GM19463 (cell line): ENCODE measurements at regions not wholly inside any gene's neighbourhood (a gene's known extent, or its start where the extent isn't known, plus 50 kb on each side); places are given as distances from the start of the nearest gene placed in this dataset.
"Not testable (repeated sequence)": the region's sequence is repeated elsewhere in the genome, so short reads cannot be mapped to it uniquely, and the experiment has no call there.

Source experiments
- ATAC-seq: cut with Tn5 transposase; IDR thresholded peaks from one replicate; pipeline ENCODE4 v1.9.1; 2021; ENCODE audit warnings: mild to moderate bottlenecking, moderate library complexity; ENCODE audit not compliant: unreplicated experiment

GRCh38 chr16:87160701-87161337 lies 156.4 kb downstream of the C16orf95 start:
- no peak for ATAC-seq

GRCh38 chr16:87161410-87161809 lies 155.8 kb downstream of the C16orf95 start:
- not testable (repeated sequence) for ATAC-seq

- no peak for ATAC-seq
Measured at GRCh38 chr16:87161822-87162676, 155.1 kb downstream of the C16orf95 start.

GRCh38 chr16:87162799-87163198 lies 154.4 kb downstream of the C16orf95 start:
- not testable (repeated sequence) for ATAC-seq

DNA sequence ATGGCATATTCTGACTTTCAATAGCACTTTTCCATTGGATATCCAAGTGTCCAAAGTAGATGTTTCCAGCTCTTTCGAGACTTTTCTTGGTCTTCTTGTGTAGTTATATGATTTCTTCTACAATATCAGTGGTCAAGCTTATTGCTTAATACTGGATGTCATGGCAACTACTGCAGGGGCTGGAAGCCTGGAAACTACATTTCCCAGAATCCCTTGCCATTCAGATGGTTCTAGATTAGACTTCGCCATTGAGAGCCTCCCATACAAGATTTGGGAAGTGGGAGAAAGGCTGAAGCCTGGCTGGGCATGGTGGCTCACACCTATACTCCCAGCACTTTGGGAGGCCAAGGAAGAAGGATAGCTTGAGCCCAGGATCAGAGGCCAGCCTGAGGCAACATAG lies 153.6 kb downstream of the C16orf95 start:
- no peak for ATAC-seq

GRCh38 chr16:87165151-87165550 lies 152.0 kb downstream of the C16orf95 start:
- no peak for ATAC-seq

DNA sequence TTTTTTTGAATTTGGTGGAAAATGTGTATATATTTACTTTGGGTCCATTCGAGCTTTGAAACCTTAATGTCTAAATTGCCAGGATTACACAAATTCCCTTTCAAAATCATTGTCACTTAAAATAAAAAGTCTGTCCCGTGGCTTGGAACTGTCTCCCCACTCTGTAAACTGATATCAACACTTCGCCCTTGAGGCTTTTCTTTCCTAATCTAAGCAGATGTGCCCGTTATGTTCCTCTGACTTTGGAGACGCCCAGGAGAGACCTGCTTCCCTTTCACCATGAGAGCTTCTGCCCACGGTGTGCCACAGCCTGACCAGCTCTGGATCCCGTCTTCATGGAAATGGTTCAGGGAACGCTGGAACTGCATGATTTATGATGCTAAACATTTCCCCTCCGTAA lies 151.3 kb downstream of the C16orf95 start:
- no peak for ATAC-seq

DNA sequence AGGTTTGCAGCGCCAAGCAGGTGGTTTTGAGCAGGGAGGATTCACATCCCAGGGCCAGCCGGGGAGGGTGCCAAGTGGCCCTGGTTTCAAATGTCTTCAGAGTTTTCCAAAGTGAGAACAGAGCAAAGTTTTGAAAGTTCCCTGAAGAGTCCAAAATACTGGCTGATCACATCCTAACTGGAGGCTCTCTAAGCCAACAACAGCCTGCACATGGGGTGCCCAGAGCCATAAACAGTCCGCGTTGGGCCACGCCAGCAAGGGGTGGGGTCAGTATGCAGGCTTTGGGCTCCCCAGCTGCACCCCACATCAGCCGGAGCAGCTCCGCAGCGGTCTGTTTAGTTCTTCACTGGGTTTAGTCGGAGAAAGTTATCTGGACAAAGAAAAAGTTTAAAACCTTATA lies 150.9 kb downstream of the C16orf95 start:
- ATAC-seq: no peak

DNA sequence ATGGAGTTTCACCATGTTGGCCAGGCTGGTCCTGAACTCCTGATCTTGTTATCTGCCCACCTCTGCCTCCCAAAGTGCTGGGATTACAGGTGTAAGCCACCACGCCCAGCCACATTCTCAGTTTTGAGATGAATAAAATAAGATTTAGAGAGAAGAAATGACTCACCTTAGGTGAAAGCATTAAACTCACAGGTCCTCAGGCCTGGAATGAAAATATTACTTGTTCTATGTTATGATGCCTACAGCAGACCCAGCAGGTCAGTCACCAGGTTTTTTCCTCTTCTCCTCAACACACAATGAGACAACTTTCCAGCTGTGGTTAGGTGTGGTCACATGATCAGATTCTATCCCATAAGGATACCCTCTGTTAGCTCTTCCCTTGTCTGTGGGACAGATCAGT lies 150.3 kb downstream of the C16orf95 start:
- no peak for ATAC-seq

DNA sequence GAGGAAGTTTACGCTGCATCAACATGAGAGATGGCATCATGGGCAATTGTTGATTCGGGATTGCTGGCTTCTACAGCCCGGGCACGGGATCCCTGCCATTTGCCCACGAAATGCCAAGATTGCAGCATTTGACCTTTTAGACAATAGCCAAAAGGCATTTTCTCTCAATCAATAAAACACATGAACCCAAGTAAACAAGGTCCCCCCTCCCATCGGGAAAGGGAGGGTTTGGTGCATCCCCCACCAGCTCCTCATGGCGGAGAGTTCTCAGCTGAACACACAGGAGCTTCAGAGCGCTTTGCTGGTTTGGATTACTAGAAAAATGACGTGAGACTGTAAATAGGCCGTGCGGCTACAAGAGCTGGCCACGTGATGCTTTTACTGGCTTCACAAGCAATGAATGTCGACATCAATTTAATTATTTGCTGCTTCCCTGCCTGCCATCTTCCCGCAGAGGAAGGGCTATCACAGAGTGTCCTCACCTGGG lies 147.6 kb downstream of the C16orf95 start:
- no peak for ATAC-seq

DNA sequence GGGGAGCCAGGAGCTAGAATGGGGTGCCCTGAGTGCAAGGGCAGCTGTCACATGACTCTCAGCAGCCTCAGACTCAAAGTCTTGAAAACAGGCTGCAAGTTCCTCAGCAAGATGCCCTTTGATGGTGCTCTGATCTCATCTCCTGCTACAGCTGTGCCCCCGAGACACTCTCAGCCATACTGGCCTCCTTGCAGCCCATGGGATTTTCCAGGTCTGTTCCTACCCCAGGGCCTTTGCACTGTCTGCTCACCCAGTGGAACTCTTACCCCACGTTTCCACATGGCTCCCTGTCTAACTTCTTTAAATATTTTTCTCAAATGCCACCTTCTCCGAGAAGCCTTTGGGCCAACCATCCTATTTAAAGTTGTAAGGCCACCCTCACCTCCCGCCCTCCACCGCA lies 146.9 kb downstream of the C16orf95 start:
- ATAC-seq: no peak

GRCh38 chr16:87171723-87172122 lies 145.5 kb downstream of the C16orf95 start:
- ATAC-seq: no peak

DNA sequence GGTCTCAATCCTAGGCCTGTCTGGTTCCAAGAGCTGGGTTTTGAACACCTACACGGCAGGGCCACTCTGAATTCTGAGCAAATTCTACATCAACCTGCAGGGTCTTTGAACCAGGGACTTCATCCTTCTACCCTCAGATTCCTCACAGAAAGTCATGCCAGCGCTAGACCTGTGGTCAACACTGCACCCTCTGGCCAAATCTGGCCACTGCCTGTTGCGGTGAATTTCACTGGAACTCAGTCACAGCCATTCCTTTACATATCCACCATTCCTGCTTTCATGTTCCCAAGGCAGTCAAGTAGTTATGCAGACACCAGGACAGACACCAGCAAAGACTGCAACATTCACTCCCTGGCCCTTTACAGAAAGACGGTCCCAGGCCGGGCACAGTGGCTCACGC lies 144.6 kb downstream of the C16orf95 start:
- ATAC-seq: no peak

GRCh38 chr16:87173294-87173893 lies 143.8 kb downstream of the C16orf95 start:
- no peak for ATAC-seq

DNA sequence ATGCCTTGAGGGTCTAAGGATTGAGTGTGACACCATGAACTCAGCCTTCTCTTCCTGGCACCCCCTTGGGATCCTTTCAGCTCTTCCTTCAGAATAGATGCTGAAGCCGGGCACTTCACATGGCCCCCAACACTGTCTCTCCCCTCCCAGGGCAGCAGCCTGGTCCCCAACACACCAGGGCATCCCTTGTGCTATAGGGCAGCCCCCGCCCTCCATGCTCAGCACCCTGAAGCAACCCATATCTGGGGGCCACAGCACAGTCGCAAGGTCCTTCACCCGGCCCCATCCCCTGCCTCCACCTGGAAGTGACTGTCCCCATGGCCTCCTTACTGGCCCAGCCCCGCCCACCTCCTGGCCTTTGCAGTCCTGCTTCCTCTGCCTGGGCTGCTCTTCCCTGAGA lies 143.1 kb downstream of the C16orf95 start:
- ATAC-seq: no peak

GRCh38 chr16:87176735-87177134 lies 140.5 kb downstream of the C16orf95 start:
- no peak for ATAC-seq

DNA sequence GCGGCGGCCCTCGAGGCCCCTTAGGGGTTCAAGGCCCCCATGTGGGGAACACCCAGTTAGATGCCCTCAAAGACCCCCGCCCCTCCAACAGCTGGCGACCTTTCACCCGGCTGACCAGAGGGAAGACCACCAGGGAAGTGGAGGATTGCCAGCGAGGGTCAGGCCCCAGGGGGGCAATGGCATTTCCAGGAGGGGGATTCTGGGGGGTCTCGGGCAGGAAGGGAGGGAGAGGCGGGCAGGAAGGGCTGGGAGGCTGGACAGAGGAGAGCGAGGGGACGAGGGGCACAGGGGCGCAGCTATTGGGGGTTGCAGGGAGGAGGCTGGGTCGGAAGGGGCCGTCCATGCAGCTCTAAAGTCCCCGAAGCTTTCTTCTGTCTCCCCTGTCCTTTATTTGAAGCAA lies 139.5 kb downstream of the C16orf95 start:
- ATAC-seq: no peak

DNA sequence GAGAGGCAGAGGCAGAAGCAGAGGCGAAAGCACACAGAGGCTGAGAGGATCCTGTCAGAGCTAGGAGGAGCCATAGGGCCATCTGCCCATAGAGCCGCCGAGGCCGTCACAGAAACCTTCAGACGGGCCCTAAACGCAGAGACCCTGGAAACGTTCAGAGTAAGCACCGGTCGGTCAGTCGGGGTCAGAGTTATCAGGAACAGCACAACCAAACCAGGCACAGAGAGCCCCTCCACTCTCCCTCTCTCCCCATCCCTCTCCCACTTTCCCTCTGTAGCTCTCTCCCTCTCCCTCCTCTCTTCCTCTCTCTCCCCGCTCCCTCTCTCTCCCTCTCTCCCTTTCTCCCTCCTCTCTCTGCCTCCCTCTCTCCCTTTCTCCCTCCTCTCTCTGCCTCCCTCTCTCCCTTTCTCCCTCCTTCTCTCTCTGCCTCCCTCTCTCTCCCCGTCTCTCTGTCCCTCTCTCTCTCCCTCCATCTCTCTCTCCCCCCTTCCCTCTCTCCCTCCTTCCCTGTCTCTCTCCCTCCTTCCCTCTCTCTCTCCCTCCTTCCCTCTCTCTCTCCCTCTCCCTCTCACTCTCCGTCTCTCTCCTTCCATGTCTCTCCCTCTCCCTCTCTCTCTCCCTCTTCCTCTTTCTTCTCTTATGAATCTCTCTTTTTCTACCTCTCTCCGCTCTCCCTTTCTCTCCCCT lies 138.9 kb downstream of the C16orf95 start:
- no peak for ATAC-seq

DNA sequence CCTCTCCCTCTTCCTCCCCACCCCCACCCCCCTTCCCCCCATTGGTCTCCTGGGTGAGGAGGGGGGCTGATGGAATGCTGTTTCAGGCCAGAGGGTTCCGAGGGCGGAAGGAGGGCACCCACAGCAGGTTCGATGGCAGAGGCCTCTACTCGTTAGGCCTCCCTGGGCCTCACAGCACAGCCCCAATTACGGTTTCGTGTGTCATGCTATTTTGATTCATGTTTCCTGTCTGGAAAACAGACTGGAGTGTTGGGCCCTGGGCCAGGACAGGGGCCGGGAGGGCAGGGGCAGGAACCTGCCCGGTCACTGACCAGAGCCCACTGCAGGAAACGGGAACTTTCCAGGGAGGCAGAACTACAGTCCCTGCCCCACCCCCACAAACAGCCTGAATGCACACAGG lies 138.2 kb downstream of the C16orf95 start:
- no peak for ATAC-seq

GRCh38 chr16:87180069-87180468 lies 137.1 kb downstream of the C16orf95 start:
- no peak for ATAC-seq

- ATAC-seq: no peak
Measured at GRCh38 chr16:87182759-87183158, 134.4 kb downstream of the C16orf95 start.
